GM12878 (cell line): ENCODE measurements at regions not wholly inside any gene's neighbourhood (a gene's known extent, or its start where the extent isn't known, plus 50 kb on each side); places are given as distances from the start of the nearest gene placed in this dataset.

ENCODE experiments used
- ATAC-seq: fragments of 200-7000 bp; cut with Tn5 transposase; 3 replicates; pipeline ENCODE4 v1.9.1; 2020; ENCODE audit warnings: mild to moderate bottlenecking, moderate library complexity
- BruUV-seq: library from RNA; stranded (reverse); fragments of 400-500 nt; replicated peaks from 2 replicates; lab custom pipeline; 2021; lab: Mats Ljungman, UMichigan
- CTCF ChIA-PET: fragments of 300-600 bp; sonication (Branson Sonifier 250); formaldehyde crosslinking; extraction: SDS; loops from one replicate; lab custom pipeline; 2021; ENCODE audit warnings: inconsistent platforms; lab: Yijun Ruan, JAX
- POLR2A ChIA-PET: fragments of 350-600 bp; formaldehyde crosslinking; extraction: SDS; loops from one replicate; lab custom pipeline; 2021; ENCODE audit warnings: inconsistent platforms; lab: Charles Lee
- RAD21 ChIA-PET: fragments of 300-600 bp; sonication (Branson Sonifier 250); formaldehyde crosslinking; loops from one replicate; lab custom pipeline; 2023; ENCODE audit warnings: antibody characterized with exemption; ENCODE audit not compliant: unreplicated experiment; lab: Charles Lee
- SMC1A ChIA-PET: fragments of 300-600 bp; sonication (Branson Sonifier 250); formaldehyde crosslinking; loops from one replicate; lab custom pipeline; 2023; ENCODE audit not compliant: unreplicated experiment, uncharacterized antibody; lab: Charles Lee
- DNase-seq: peaks from one replicate; pipeline ENCODE4 v3.0.0-alpha.2; 2011; ENCODE audit warnings: low read depth, low spot score
- FAIRE-seq: peaks from 3 replicates; lab custom pipeline; 2011; peaks lifted over from hg19 to GRCh38; lab: Jason Lieb, UNC
- H2AFZ ChIP-seq: 2 replicates; pipeline ENCODE4 v1.6.0; 2011; ENCODE audit warnings: low read depth, low read length, control low read depth; ENCODE audit not compliant: control insufficient read depth
- H3K27ac ChIP-seq: 2 replicates; pipeline ENCODE4 v1.5.1; 2011; ENCODE audit warnings: control low read depth; ENCODE audit not compliant: control insufficient read depth, insufficient read depth
- H3K27me3 ChIP-seq, 2 experiments: replicated peaks in 1 of 2; 2 replicates each; pipeline versions ENCODE4 v1.6.0 to v1.6.1; 2011; ENCODE audit warnings: low read length in 1 of 2; ENCODE audit not compliant: control insufficient read depth in 2 of 2, insufficient read depth in 2 of 2
- H3K36me3 ChIP-seq, 2 experiments: 2 replicates each; pipeline ENCODE4 v1.5.1; 2011; ENCODE audit warnings: low read length in 1 of 2; ENCODE audit not compliant: control insufficient read depth in 2 of 2, insufficient read depth in 2 of 2
- H3K4me1 ChIP-seq: 2 replicates; pipeline ENCODE4 v1.6.1; 2011; ENCODE audit warnings: mild to moderate bottlenecking, low read length, moderate library complexity, mixed read lengths; ENCODE audit not compliant: control insufficient read depth, insufficient read depth
- H3K4me2 ChIP-seq: 2 replicates; pipeline ENCODE4 v1.6.0; 2011; ENCODE audit warnings: control low read depth; ENCODE audit not compliant: control insufficient read depth, insufficient read depth
- H3K4me3 ChIP-seq: fragments of 200-600 bp; sonication (generic); 2 replicates; pipeline ENCODE4 v1.5.1; 2016
- H3K79me2 ChIP-seq: 2 replicates; pipeline ENCODE4 v1.6.0; 2011; ENCODE audit warnings: low read length; ENCODE audit not compliant: control insufficient read depth, insufficient read depth
- H3K9ac ChIP-seq: 2 replicates; pipeline ENCODE4 v1.8.0; 2011; ENCODE audit warnings: low read length, control low read depth, mixed read lengths; ENCODE audit not compliant: control insufficient read depth, insufficient read depth
- H3K9me3 ChIP-seq: replicated peaks from 3 replicates; pipeline ENCODE4 v1.5.1; 2011; ENCODE audit warnings: mild to moderate bottlenecking, low read length; ENCODE audit not compliant: control insufficient read depth, insufficient read depth
- H4K20me1 ChIP-seq: 2 replicates; pipeline ENCODE4 v1.6.0; 2011; ENCODE audit not compliant: control insufficient read depth, insufficient read depth
- BACH1 ChIP-seq: fragments of 450-650 bp; IDR thresholded peaks from 2 replicates; pipeline ENCODE4 v1.6.1; 2017; ENCODE audit warnings: mild to moderate bottlenecking, borderline replicate concordance
- NBN ChIP-seq: fragments of 450-650 bp; IDR thresholded peaks from 2 replicates; pipeline ENCODE4 v1.6.1; 2016
- TCF12 ChIP-seq: IDR thresholded peaks from 2 replicates; pipeline ENCODE4 v1.6.1; 2011; ENCODE audit warnings: low read depth, mild to moderate bottlenecking, low read length
- TCF3 ChIP-seq: IDR thresholded peaks from 2 replicates; pipeline ENCODE4 v1.6.1; 2012; ENCODE audit warnings: low read depth, mild to moderate bottlenecking, low read length, borderline replicate concordance; ENCODE audit not compliant: insufficient read depth
- whole genome bisulfite sequencing: methylation state at CpG from one replicate; pipeline ENCODE4 v1.1.6; 2016; ENCODE audit warnings: low lambda C conversion rate; ENCODE audit not compliant: insufficient replicate concordance, insufficient coverage; ENCODE audit errors: missing lambda C conversion rate; 5-methylcytosine and 5-hydroxymethylcytosine counted together
- in situ Hi-C: fragments of 300-500 bp; cut with MboI; formaldehyde crosslinking; loops from 9 replicates; pipeline ENCODE4 v1.14.3; 2018; ENCODE audit warnings: mixed read lengths
- intact Hi-C: fragments of 100-400 bp; cut with micrococcal nuclease; formaldehyde crosslinking; loops from one replicate; pipeline ENCODE4 v1.14.2; 2022; ENCODE audit not compliant: unreplicated experiment

DNA sequence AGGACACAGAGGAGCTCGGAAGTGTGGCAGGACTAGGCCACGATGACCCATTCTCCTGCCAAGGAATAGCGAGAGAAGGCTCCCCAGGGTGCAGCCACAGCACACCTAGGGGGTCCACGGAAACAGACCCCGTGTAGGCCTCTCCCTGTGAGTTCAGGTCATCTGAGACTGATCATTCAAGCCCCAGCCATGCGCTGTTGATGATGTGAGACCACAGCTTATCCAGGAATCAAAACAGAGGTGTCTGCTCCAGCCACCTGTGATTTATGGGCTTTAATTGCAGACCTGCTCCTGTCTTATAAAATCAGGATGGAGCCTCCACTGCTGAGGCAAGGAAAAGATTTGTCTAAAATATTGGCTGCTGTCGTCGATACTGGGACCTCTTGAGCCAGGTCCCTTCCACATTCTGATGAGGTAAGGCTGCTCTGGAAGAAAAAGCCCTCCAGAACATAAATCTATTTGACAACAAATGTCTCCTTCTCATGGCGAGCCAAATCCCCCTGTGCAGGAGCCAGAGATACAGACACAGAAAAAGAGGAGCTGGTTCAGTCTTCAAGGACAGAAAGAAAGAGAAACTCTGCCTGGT lies 186.7 kb downstream of the TJP1 start:
- no peaks in the 10 kb centered on the region; the same call in 2 of the 3 replicates for H3K9me3 ChIP-seq
- H3K4me1 ChIP-seq, result no peaks in the 10 kb centered on the region
- no peaks in the 10 kb centered on the region for H3K27me3 ChIP-seq
- BruUV-seq, result no TSS peak
- in situ Hi-C loops (no loop called here), intact Hi-C loops (no loop called here)
- DNase-seq (no peak), FAIRE-seq (no peak), ATAC-seq (no peak)
- WGBS, result 16% methylated on average over 8 of the region's 9 CpGs
- no peaks in the 10 kb centered on the region for H3K36me3 ChIP-seq
- ChIA-PET RAD21 (no interaction called here), CTCF (no interaction called here), SMC1A (no interaction called here), POLR2A (no interaction called here)
- no peak overlapping the region for H3K4me2 ChIP-seq
- H3K27ac ChIP-seq, result no peak overlapping the region
- no peak overlapping the region for H3K9ac ChIP-seq
- no peak overlapping the region for H3K4me3 ChIP-seq
- no peak overlapping the region for H2AFZ ChIP-seq
- no peaks in the 10 kb centered on the region for H3K79me2 ChIP-seq
- H4K20me1 ChIP-seq, result no peaks in the 10 kb centered on the region
- TF ChIP-seq TCF12, result no peak
- TF ChIP-seq NBN, result no peak
- TF ChIP-seq TCF3, result no peak

DNA sequence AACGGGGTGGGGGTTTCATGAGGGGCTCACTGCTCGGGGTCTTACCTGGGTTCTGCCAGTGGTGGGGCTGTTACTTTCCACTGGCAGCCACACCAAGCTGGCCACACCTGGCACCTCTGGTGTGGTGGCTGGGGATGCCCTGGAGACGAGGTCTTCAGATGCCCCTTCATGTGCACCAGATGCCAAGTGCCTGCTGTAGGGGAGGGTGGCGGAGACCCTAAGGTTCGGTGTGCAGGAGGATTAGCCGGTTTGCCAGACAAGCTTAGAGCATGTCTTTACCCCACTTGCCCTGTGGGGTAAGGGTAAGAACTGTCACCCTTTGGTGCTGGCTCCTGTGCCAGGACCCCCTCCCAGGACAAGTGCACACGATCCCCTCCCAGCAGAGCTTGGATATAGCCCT lies 188.3 kb downstream of the TJP1 start:
- Histone ChIP-seq H3K4me2 (no peak overlapping the region), H3K36me3 (no peaks in the 10 kb centered on the region), H3K79me2 (no peaks in the 10 kb centered on the region), H2AFZ (no peak overlapping the region), H3K27ac (no peak overlapping the region), H3K4me3 (no peak overlapping the region), H3K27me3 (no peaks in the 10 kb centered on the region), H3K9me3 (no peaks in the 10 kb centered on the region; the same call in 2 of the 3 replicates), H3K9ac (no peak overlapping the region), H3K4me1 (no peaks in the 10 kb centered on the region), H4K20me1 (no peaks in the 10 kb centered on the region)
- ChIA-PET CTCF (interaction anchor here (0.6 kb wide), 1 partner anchor 319 kb away, joined by 3 read pairs; no protein-coding TSS in a partner anchor), SMC1A (no interaction called here), POLR2A (no interaction called here), RAD21 (no interaction called here)
- TF ChIP-seq BACH1, result no peak
- no TSS peak for BruUV-seq
- FAIRE-seq (no peak), DNase-seq (no peak), ATAC-seq (no peak)
- in situ Hi-C loops, result no loop called here
- WGBS, result 42% methylated on average over 6 of the region's 7 CpGs
- intact Hi-C loops, result no loop called here
